BLaER1 treated with 17β-estradiol and CSF1 and Interleukin-3, amounts not matched to agents 10 nM and 100 nM (cell line): ENCODE measurements at regions not wholly inside any gene's neighbourhood (a gene's known extent, or its start where the extent isn't known, plus 50 kb on each side); places are given as distances from the start of the nearest gene placed in this dataset.

Experiments
- H3K27ac ChIP-seq, 11 experiments: shearing (Covaris generic); formaldehyde crosslinking; 2 replicates each; pipeline ENCODE4 v1.8.1; 2022
- H3K27me3 ChIP-seq, 11 experiments: shearing (Covaris generic); formaldehyde crosslinking; 2 replicates each; pipeline ENCODE4 v1.8.1; 2022
- H3K36me3 ChIP-seq, 11 experiments: shearing (Covaris generic); formaldehyde crosslinking; 2 replicates each; pipeline ENCODE4 v1.8.1; 2022
- H3K4me1 ChIP-seq, 10 experiments: shearing (Covaris generic); formaldehyde crosslinking; 2 replicates each; pipeline ENCODE4 v1.8.1; 2022
- H3K4me2 ChIP-seq, 11 experiments: shearing (Covaris generic); formaldehyde crosslinking; 2 replicates each; pipeline ENCODE4 v1.8.1; 2022
- H3K4me3 ChIP-seq, 10 experiments: shearing (Covaris generic); formaldehyde crosslinking; 2 replicates each; pipeline ENCODE4 v1.8.1; 2022
- H3K9ac ChIP-seq, 11 experiments: shearing (Covaris generic); formaldehyde crosslinking; 2 replicates each; pipeline ENCODE4 v1.8.1; 2022
- H3K9me3 ChIP-seq, 11 experiments: shearing (Covaris generic); formaldehyde crosslinking; replicated peaks in 1 of 11; 2 replicates each; pipeline ENCODE4 v1.8.1; 2022
- H4K20me1 ChIP-seq, 11 experiments: shearing (Covaris generic); formaldehyde crosslinking; 2 replicates each; pipeline ENCODE4 v1.8.1; 2022
- Cebpa-rat ChIP-seq, 11 experiments: shearing (Covaris generic); IDR thresholded peaks; 2 replicates each; pipeline ENCODE4 v1.8.1; 2022

- Histone ChIP-seq H4K20me1 (no peaks in the 10 kb centered on the region), H3K27me3 (no peaks in the 10 kb centered on the region), H3K27ac (no peak overlapping the region), H3K9me3 (no peaks in the 10 kb centered on the region), H3K4me2 (no peak overlapping the region), H3K4me1 (no peaks in the 10 kb centered on the region), H3K9ac (no peak overlapping the region), H3K36me3 (no peaks in the 10 kb centered on the region), H3K4me3 (no peak overlapping the region)
- TF ChIP-seq Cebpa-rat (IDR thresholded peaks at IDR 0.05), result no peak
Observed at GRCh38 chr18:73662421-73662820, 485.2 kb downstream of the FBXO15 start.

- H3K4me2 ChIP-seq, result no peak overlapping the region
- H3K9ac ChIP-seq, result no peak overlapping the region
- TF ChIP-seq Cebpa-rat (IDR thresholded peaks at IDR 0.05), result no peak
- no peaks in the 10 kb centered on the region for H3K9me3 ChIP-seq
- H3K4me1 ChIP-seq, result no peaks in the 10 kb centered on the region
- no peak overlapping the region for H3K4me3 ChIP-seq
- no peaks in the 10 kb centered on the region for H4K20me1 ChIP-seq
- no peaks in the 10 kb centered on the region for H3K27me3 ChIP-seq
- H3K36me3 ChIP-seq, result no peaks in the 10 kb centered on the region
- H3K27ac ChIP-seq, result no peak overlapping the region
Observed at GRCh38 chr18:73660931-73661856, 486.4 kb downstream of the FBXO15 start.

- H3K27me3 ChIP-seq, result no peaks in the 10 kb centered on the region
- H3K9me3 ChIP-seq, result no peaks in the 10 kb centered on the region
- no peak overlapping the region for H3K27ac ChIP-seq
- no peak overlapping the region for H3K4me2 ChIP-seq
- peaks cover 0 to 11% (median 2%) of the 10 kb centered on the region in 10 experiments; a peak in 5 of 20 replicates for H3K4me1 ChIP-seq
- no peaks in the 10 kb centered on the region for H3K36me3 ChIP-seq
- no peaks in the 10 kb centered on the region for H4K20me1 ChIP-seq
- no peak for TF ChIP-seq Cebpa-rat (IDR thresholded peaks at IDR 0.05)
- H3K4me3 ChIP-seq, result no peak overlapping the region
- H3K9ac ChIP-seq, result no peak overlapping the region
Observed at GRCh38 chr18:73656691-73657090, 490.9 kb downstream of the FBXO15 start.

DNA sequence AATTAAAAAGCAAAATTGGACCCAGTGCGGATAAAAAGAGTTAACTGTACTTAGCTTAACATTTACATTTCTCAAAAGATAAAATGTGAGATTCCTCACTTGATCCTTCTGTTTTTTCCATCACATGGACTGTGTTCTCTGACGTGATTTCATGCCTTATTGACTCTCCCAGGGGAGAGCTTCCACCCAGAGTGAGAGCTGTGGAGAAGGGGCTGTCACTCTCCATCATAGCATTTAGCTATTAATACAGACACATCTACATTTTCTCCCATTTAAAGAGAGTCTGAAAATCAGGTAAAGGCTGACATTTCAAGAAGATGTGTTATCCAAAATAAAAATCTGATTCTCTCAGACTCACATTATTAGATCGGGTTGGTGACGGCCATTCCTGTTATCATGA is 493.8 kb downstream of the FBXO15 start:
- no peak overlapping the region for H3K9ac ChIP-seq
- H3K4me1 ChIP-seq, result peaks cover 0 to 11% (median 2%) of the 10 kb centered on the region in 10 experiments; a peak in 5 of 20 replicates
- no peaks in the 10 kb centered on the region for H3K9me3 ChIP-seq
- TF ChIP-seq Cebpa-rat (IDR thresholded peaks at IDR 0.05), result no peak
- H3K4me3 ChIP-seq, result no peak overlapping the region
- H3K36me3 ChIP-seq, result no peaks in the 10 kb centered on the region
- H3K27me3 ChIP-seq, result no peaks in the 10 kb centered on the region
- peak overlapping the region in 2 of 11 experiments; percentile 5 to 38; a peak in 4 of 22 replicates for H3K4me2 ChIP-seq
- H3K27ac ChIP-seq, result no peak overlapping the region
- no peaks in the 10 kb centered on the region for H4K20me1 ChIP-seq

- no peaks in the 10 kb centered on the region for H3K36me3 ChIP-seq
Observed at GRCh38 chr18:73653251-73653650, 494.4 kb downstream of the FBXO15 start.

DNA sequence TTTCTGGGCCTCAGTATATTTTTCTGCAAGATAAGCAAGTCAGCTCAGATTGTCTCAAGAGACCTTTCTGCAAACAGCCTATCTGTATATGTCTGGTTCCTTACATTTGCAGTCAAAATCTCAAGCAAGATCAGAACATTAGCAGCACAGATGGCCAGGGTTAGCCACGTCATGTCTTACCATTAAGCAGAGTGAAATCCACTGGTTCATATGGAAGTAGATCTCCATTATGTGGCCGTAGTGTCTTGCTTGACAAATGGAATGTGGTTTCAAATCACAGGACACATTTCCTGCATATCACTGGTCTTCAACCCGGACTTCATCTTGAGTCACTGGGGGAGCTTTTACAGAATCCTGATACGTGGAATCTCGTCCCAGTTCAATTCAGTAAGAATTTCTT is 500.2 kb downstream of the FBXO15 start:
- no peaks in the 10 kb centered on the region for H4K20me1 ChIP-seq
- no peak overlapping the region for H3K4me2 ChIP-seq
- no peak overlapping the region for H3K27ac ChIP-seq
- no peak for TF ChIP-seq Cebpa-rat (IDR thresholded peaks at IDR 0.05)
- no peak overlapping the region for H3K4me3 ChIP-seq
- H3K4me1 ChIP-seq, result no peaks in the 10 kb centered on the region
- H3K27me3 ChIP-seq, result no peaks in the 10 kb centered on the region
- H3K9me3 ChIP-seq, result no peaks in the 10 kb centered on the region
- no peak overlapping the region for H3K9ac ChIP-seq
- H3K36me3 ChIP-seq, result no peaks in the 10 kb centered on the region

More at GRCh38 chr18:73653251-73653650, 494.4 kb downstream of the FBXO15 start:
- Histone ChIP-seq H3K4me3 (no peak overlapping the region), H3K9me3 (no peaks in the 10 kb centered on the region), H4K20me1 (no peaks in the 10 kb centered on the region), H3K4me2 (peak overlapping the region in 1 of 11 experiments; percentile 38; a peak in 2 of 22 replicates), H3K27ac (no peak overlapping the region), H3K27me3 (no peaks in the 10 kb centered on the region), H3K9ac (no peak overlapping the region), H3K4me1 (peaks cover 0 to 11% (median 2%) of the 10 kb centered on the region in 10 experiments; a peak in 5 of 20 replicates)
- TF ChIP-seq Cebpa-rat (IDR thresholded peaks at IDR 0.05), result no peak

DNA sequence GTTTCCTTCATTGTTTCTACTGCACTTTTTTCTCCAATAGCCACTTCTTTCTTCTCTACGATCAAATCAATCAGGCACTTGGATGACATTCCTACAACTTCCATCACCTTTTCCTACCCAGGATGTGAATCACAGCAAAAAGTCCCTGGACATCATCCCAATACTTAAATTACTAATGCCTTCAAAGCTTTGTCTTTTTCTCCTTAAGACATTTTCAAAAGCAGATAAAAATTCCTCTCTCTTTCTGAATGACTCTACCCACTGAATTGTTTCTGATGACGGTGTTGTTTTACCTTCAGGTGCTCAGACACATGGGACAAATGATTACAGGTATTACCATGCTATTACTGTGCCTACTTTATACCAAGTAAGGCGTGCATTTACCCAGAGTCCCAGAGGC is 500.9 kb downstream of the FBXO15 start:
- TF ChIP-seq Cebpa-rat (IDR thresholded peaks at IDR 0.05), result no peak
- Histone ChIP-seq H3K4me3 (no peak overlapping the region), H3K4me2 (no peak overlapping the region), H3K4me1 (no peaks in the 10 kb centered on the region), H3K9me3 (no peaks in the 10 kb centered on the region), H3K27ac (no peak overlapping the region), H3K27me3 (no peaks in the 10 kb centered on the region), H3K9ac (no peak overlapping the region), H4K20me1 (no peaks in the 10 kb centered on the region), H3K36me3 (no peaks in the 10 kb centered on the region)

- Histone ChIP-seq H3K4me1 (no peaks in the 10 kb centered on the region), H3K27ac (no peak overlapping the region), H3K9me3 (no peaks in the 10 kb centered on the region), H3K4me2 (no peak overlapping the region), H4K20me1 (no peaks in the 10 kb centered on the region), H3K27me3 (no peaks in the 10 kb centered on the region), H3K9ac (no peak overlapping the region), H3K4me3 (no peak overlapping the region), H3K36me3 (no peaks in the 10 kb centered on the region)
- TF ChIP-seq Cebpa-rat (IDR thresholded peaks at IDR 0.05), result no peak
Observed at GRCh38 chr18:73646196-73646595, 501.4 kb downstream of the FBXO15 start.

DNA sequence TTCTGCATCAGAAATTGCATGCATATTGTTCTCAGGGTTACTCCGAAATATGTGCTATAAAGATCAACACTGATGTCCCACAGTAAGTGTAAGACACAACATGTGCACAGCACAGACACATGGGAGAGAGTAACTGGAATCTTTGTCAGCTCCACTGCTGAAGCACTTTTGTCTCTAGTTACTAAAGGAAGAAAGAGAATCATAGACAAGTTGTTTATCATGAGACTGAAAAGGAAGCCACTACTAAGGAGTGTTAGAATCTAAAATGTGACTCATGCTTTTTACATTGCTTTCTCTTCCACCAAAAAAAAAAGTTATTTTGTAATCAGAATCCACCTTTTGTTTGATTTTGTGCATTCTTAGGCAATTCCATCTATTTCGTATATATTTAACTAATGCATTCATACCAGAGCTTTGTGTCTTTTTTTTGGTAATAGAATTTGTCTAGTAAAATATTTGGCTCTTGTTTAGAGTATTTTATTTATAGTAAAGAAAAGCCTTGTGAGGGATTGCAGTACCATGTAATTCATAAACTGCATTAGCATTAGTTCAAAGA is 502.4 kb downstream of the FBXO15 start:
- Histone ChIP-seq H3K9ac (no peak overlapping the region), H3K4me1 (no peaks in the 10 kb centered on the region), H3K27me3 (no peaks in the 10 kb centered on the region), H3K9me3 (no peaks in the 10 kb centered on the region), H3K36me3 (no peaks in the 10 kb centered on the region), H3K27ac (no peak overlapping the region), H3K4me2 (no peak overlapping the region), H3K4me3 (no peak overlapping the region), H4K20me1 (no peaks in the 10 kb centered on the region)
- TF ChIP-seq Cebpa-rat (IDR thresholded peaks at IDR 0.05), result no peak

DNA sequence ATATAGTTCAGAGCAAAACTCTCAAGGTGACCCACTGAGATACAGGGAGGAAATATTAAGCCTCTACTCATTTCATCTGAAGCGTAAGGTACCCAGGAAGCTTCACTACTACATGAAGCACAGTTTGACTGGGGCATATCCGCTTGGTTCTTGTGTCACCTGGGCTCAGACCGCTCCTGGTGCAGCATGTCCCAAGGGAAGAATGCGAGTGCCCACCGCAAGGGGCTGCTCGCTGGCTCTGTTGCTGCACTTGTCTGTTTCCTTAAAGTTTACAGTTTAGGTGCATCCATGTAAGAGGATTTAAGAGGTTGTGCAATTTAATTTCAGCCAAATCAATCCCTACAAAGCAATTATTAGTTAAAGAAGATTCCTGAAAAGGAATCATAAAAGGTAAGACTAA is 507.8 kb downstream of the FBXO15 start:
- Histone ChIP-seq H3K27me3 (no peaks in the 10 kb centered on the region), H3K36me3 (no peaks in the 10 kb centered on the region), H3K4me2 (no peak overlapping the region), H3K4me1 (no peaks in the 10 kb centered on the region), H3K4me3 (no peak overlapping the region), H3K27ac (no peak overlapping the region), H4K20me1 (no peaks in the 10 kb centered on the region), H3K9me3 (no peaks in the 10 kb centered on the region), H3K9ac (no peak overlapping the region)
- no peak for TF ChIP-seq Cebpa-rat (IDR thresholded peaks at IDR 0.05)
